GM23338 (cell line): ENCODE measurements at regions not wholly inside any gene's neighbourhood (a gene's known extent, or its start where the extent isn't known, plus 50 kb on each side); places are given as distances from the start of the nearest gene placed in this dataset.

Experiments
- ATAC-seq: fragments of 200-7000 bp; cut with Tn5 transposase; 3 replicates; pipeline ENCODE4 v1.9.1; 2020
- DNase-seq: peaks from one replicate; pipeline ENCODE4 v3.0.0-alpha.2; 2015; ENCODE audit warnings: low spot score
- H2AFZ ChIP-seq: fragments of 200-600 bp; sonication (generic); 2 replicates; pipeline ENCODE4 v1.8.0; 2016; ENCODE audit warnings: antibody characterized with exemption, mild to moderate bottlenecking, moderate library complexity
- H3F3A ChIP-seq: fragments of 200-600 bp; sonication (generic); replicated peaks from 2 replicates; pipeline ENCODE4 v1.8.0; 2017; ENCODE audit warnings: antibody characterized with exemption, mixed run types, low read depth
- H3K27ac ChIP-seq: fragments of 200-600 bp; sonication (generic); 2 replicates; pipeline ENCODE4 v1.6.1; 2016; ENCODE audit warnings: low read depth
- H3K27me3 ChIP-seq: fragments of 200-600 bp; sonication (generic); 2 replicates; pipeline ENCODE4 v1.8.0; 2016; ENCODE audit warnings: mild to moderate bottlenecking, mixed run types, moderate library complexity; ENCODE audit not compliant: insufficient read depth
- H3K36me3 ChIP-seq: fragments of 200-600 bp; sonication (generic); 2 replicates; pipeline ENCODE4 v1.8.0; 2016; ENCODE audit warnings: mild to moderate bottlenecking; ENCODE audit not compliant: insufficient read depth
- H3K4me1 ChIP-seq: fragments of 200-600 bp; sonication (generic); 2 replicates; pipeline ENCODE4 v1.8.0; 2016; ENCODE audit warnings: mild to moderate bottlenecking, moderate library complexity; ENCODE audit not compliant: insufficient read depth
- H3K4me2 ChIP-seq: fragments of 200-600 bp; sonication (generic); 2 replicates; pipeline ENCODE4 v1.7.1; 2017; ENCODE audit warnings: mixed run types
- H3K4me3 ChIP-seq: fragments of 200-600 bp; sonication (generic); 2 replicates; pipeline ENCODE4 v1.6.1; 2016; ENCODE audit warnings: mixed run types
- H3K79me2 ChIP-seq: fragments of 200-600 bp; sonication (generic); replicated peaks from 2 replicates; pipeline ENCODE4 v1.8.0; 2017; ENCODE audit warnings: mild to moderate bottlenecking; ENCODE audit not compliant: insufficient read depth
- H3K9me2 ChIP-seq: fragments of 200-600 bp; sonication (generic); 2 replicates; pipeline ENCODE4 v1.8.0; 2017; ENCODE audit not compliant: insufficient read depth
- H4K20me1 ChIP-seq: fragments of 200-600 bp; sonication (generic); replicated peaks from 2 replicates; pipeline ENCODE4 v1.8.0; 2017; ENCODE audit warnings: mild to moderate bottlenecking; ENCODE audit not compliant: insufficient read depth
- H3K27ac Mint-ChIP-seq: 2 replicates; pipeline ENCODE4 v1.8.0; 2020; ENCODE audit warnings: inconsistent platforms, mild to moderate bottlenecking, moderate library complexity, mixed read lengths
- H3K27me3 Mint-ChIP-seq: 3 replicates; pipeline ENCODE4 v1.8.0; 2022; ENCODE audit warnings: low read depth, mild to moderate bottlenecking, moderate library complexity, mixed read lengths, inconsistent platforms; ENCODE audit not compliant: insufficient read depth, poor library complexity
- H3K36me3 Mint-ChIP-seq: 3 replicates; pipeline ENCODE4 v1.8.0; 2021; ENCODE audit warnings: low read depth, mild to moderate bottlenecking, inconsistent platforms, moderate library complexity, mixed read lengths
- H3K4me1 Mint-ChIP-seq: 3 replicates; pipeline ENCODE4 v1.8.0; 2020; ENCODE audit warnings: mild to moderate bottlenecking, inconsistent platforms, mixed read lengths
- H3K4me3 Mint-ChIP-seq: 3 replicates; pipeline ENCODE4 v1.8.0; 2021; ENCODE audit warnings: moderate library complexity, mild to moderate bottlenecking, inconsistent platforms, mixed read lengths
- H3K9me3 Mint-ChIP-seq: 3 replicates; pipeline ENCODE4 v1.8.0; 2020; ENCODE audit warnings: moderate library complexity, mild to moderate bottlenecking, inconsistent platforms, mixed read lengths
- CREB1 ChIP-seq: fragments of 250-450 bp; sonication (Bioruptor Pico); IDR thresholded peaks from 2 replicates; pipeline ENCODE4 v1.5.0; 2020; ENCODE audit warnings: low read depth, mild to moderate bottlenecking, moderate library complexity
- EZH2 ChIP-seq: fragments of 200-600 bp; sonication (generic); IDR thresholded peaks from one replicate; pipeline ENCODE4 v1.8.0; 2017; ENCODE audit warnings: antibody characterized with exemption, mild to moderate bottlenecking, low read depth; ENCODE audit not compliant: unreplicated experiment
- EZH2phosphoT487 ChIP-seq: fragments of 200-600 bp; sonication (generic); IDR thresholded peaks from one replicate; pipeline ENCODE4 v1.8.1; 2018; ENCODE audit warnings: antibody characterized with exemption; ENCODE audit not compliant: unreplicated experiment
- STAT1 ChIP-seq: IDR thresholded peaks from one replicate; pipeline ENCODE4 v1.6.1; 2016; ENCODE audit warnings: antibody characterized with exemption; ENCODE audit not compliant: unreplicated experiment
- ZNF114 ChIP-seq: fragments of 250-450 bp; sonication (Bioruptor Pico); IDR thresholded peaks from 2 replicates; pipeline ENCODE4 v1.5.0; 2020; ENCODE audit warnings: mild to moderate bottlenecking, moderate library complexity
- ZNF331 ChIP-seq: fragments of 250-450 bp; sonication (Bioruptor Pico); IDR thresholded peaks from 2 replicates; pipeline ENCODE4 v1.5.0; 2020; ENCODE audit warnings: low read depth, mild to moderate bottlenecking, moderate library complexity
- TF ChIP-seq, protein P1 (sequence below): fragments of 250-450 bp; sonication (Bioruptor Pico); IDR thresholded peaks from 2 replicates; pipeline ENCODE4 v1.5.0; 2020; ENCODE audit warnings: mild to moderate bottlenecking, moderate library complexity

DNA sequence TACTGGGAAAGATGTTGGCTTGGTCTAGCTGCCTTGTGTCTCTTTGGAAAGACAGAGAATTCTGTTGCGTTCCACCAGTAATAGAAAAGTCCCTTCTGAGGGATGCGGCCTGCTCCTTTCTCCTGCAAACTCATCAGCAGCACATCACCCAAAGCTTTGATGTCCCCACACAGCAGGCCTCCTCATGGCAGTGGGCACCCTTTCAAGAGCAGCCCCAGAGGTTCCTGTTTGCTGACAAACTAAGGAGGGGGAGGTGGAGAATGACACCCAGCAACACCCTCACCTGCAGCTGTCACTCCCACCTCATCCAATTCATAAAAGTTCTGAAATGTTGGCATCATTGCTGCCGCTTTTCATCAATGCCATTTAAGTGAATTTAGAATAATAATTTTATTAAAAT, 556.6 kb downstream of the BCL11A start:
- H3K27me3 ChIP-seq = no peaks in the 10 kb centered on the region

More for the DNA sequence above, 556.6 kb downstream of the BCL11A start:
- Histone ChIP-seq H3F3A (no peaks in the 10 kb centered on the region), H3K4me3 (no peak overlapping the region), H3K4me2 (no peak overlapping the region), H3K4me1 (peaks cover 5% of the 10 kb centered on the region), H3K9me2 (peaks cover 19% of the 10 kb centered on the region; the same call in 1 of the 2 replicates), H3K79me2 (no peaks in the 10 kb centered on the region), H3K36me3 (no peaks in the 10 kb centered on the region), H2AFZ (no peak overlapping the region), H3K27ac (no peak overlapping the region), H4K20me1 (no peaks in the 10 kb centered on the region)
- DNase-seq = no peak
- no peaks in the 10 kb centered on the region for H3K9me3 Mint-ChIP-seq
- H3K27me3 Mint-ChIP-seq = peaks cover under 1% of the 10 kb centered on the region
- H3K36me3 Mint-ChIP-seq = no peaks in the 10 kb centered on the region
- no peak overlapping the region for H3K4me3 Mint-ChIP-seq
- peaks cover 9% of the 10 kb centered on the region for H3K4me1 Mint-ChIP-seq
- ATAC-seq = no peak
- TF ChIP-seq ZNF331 (CRISPR knock-in tag) = no peak
- TF ChIP-seq ZNF114 (CRISPR knock-in tag) = no peak
- TF ChIP-seq, protein P1, sequence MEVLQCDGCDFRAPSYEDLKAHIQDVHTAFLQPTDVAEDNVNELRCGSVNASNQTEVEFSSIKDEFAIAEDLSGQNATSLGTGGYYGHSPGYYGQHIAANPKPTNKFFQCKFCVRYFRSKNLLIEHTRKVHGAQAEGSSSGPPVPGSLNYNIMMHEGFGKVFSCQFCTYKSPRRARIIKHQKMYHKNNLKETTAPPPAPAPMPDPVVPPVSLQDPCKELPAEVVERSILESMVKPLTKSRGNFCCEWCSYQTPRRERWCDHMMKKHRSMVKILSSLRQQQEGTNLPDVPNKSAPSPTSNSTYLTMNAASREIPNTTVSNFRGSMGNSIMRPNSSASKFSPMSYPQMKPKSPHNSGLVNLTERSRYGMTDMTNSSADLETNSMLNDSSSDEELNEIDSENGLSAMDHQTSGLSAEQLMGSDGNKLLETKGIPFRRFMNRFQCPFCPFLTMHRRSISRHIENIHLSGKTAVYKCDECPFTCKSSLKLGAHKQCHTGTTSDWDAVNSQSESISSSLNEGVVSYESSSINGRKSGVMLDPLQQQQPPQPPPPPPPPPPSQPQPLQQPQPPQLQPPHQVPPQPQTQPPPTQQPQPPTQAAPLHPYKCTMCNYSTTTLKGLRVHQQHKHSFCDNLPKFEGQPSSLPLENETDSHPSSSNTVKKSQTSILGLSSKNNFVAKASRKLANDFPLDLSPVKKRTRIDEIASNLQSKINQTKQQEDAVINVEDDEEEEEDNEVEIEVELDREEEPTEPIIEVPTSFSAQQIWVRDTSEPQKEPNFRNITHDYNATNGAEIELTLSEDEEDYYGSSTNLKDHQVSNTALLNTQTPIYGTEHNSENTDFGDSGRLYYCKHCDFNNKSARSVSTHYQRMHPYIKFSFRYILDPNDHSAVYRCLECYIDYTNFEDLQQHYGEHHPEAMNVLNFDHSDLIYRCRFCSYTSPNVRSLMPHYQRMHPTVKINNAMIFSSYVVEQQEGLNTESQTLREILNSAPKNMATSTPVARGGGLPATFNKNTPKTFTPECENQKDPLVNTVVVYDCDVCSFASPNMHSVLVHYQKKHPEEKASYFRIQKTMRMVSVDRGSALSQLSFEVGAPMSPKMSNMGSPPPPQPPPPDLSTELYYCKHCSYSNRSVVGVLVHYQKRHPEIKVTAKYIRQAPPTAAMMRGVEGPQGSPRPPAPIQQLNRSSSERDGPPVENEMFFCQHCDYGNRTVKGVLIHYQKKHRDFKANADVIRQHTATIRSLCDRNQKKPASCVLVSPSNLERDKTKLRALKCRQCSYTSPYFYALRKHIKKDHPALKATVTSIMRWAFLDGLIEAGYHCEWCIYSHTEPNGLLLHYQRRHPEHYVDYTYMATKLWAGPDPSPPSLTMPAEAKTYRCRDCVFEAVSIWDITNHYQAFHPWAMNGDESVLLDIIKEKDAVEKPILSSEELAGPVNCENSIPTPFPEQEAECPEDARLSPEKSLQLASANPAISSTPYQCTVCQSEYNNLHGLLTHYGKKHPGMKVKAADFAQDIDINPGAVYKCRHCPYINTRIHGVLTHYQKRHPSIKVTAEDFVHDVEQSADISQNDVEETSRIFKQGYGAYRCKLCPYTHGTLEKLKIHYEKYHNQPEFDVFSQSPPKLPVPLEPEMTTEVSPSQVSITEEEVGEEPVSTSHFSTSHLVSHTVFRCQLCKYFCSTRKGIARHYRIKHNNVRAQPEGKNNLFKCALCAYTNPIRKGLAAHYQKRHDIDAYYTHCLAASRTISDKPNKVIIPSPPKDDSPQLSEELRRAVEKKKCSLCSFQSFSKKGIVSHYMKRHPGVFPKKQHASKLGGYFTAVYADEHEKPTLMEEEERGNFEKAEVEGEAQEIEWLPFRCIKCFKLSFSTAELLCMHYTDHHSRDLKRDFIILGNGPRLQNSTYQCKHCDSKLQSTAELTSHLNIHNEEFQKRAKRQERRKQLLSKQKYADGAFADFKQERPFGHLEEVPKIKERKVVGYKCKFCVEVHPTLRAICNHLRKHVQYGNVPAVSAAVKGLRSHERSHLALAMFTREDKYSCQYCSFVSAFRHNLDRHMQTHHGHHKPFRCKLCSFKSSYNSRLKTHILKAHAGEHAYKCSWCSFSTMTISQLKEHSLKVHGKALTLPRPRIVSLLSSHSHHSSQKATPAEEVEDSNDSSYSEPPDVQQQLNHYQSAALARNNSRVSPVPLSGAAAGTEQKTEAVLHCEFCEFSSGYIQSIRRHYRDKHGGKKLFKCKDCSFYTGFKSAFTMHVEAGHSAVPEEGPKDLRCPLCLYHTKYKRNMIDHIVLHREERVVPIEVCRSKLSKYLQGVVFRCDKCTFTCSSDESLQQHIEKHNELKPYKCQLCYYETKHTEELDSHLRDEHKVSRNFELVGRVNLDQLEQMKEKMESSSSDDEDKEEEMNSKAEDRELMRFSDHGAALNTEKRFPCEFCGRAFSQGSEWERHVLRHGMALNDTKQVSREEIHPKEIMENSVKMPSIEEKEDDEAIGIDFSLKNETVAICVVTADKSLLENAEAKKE = no peak
- TF ChIP-seq EZH2 = no peak
- no peak for TF ChIP-seq EZH2phosphoT487
- no peak for TF ChIP-seq STAT1
- TF ChIP-seq CREB1 = no peak
- H3K27ac Mint-ChIP-seq = no peak overlapping the region
